Gastrocnemius medialis (tissue), 4 donors: ENCODE measurements at regions not wholly inside any gene's neighbourhood (a gene's known extent, or its start where the extent isn't known, plus 50 kb on each side); places are given as distances from the start of the nearest gene placed in this dataset.

ENCODE experiments used
- ATAC-seq, 2 donors: fragments of 150-250 bp; one replicate each; pipeline ENCODE4 v1.9.1; 2016
- DNase-seq, 2 donors: peaks; one replicate each; pipeline ENCODE4 v3.0.0-alpha.2; 2019
- H3K27ac ChIP-seq, 4 donors: fragments of 200-600 bp; sonication (generic); 1 replicate in 1 of 4; 2 replicates in 3 of 4; pipeline ENCODE4 v1.5.1; 2016 to 2018; ENCODE audit warnings: mild to moderate bottlenecking in 2 of 4, moderate library complexity in 1 of 4
- H3K27me3 ChIP-seq, 3 donors: fragments of 200-600 bp; sonication (generic) in 2 of 3; 1 replicate in 1 of 3; 2 replicates in 2 of 3; pipeline versions ENCODE4 v1.5.1 to v1.6.0; 2016 to 2019; ENCODE audit warnings: mild to moderate bottlenecking in 1 of 3, moderate library complexity in 1 of 3
- H3K36me3 ChIP-seq, 2 donors: fragments of 200-600 bp; sonication (generic) in 1 of 2; one replicate each; pipeline ENCODE4 v1.5.1; 2017 to 2018
- H3K4me1 ChIP-seq, 2 donors: fragments of 200-600 bp; sonication (generic) in 1 of 2; one replicate each; pipeline ENCODE4 v1.5.1; 2016 to 2017; ENCODE audit warnings: mild to moderate bottlenecking in 2 of 2
- H3K4me3 ChIP-seq, 4 donors: fragments of 200-600 bp; sonication (generic) in 3 of 4; 1 replicate in 1 of 4; 2 replicates in 3 of 4; pipeline ENCODE4 v1.5.1; 2016 to 2019; ENCODE audit warnings: mild to moderate bottlenecking in 2 of 4
- H3K9me3 ChIP-seq, 3 donors: fragments of 200-600 bp; sonication (generic) in 2 of 3; 1 replicate in 1 of 3; 2 replicates in 2 of 3; pipeline ENCODE4 v1.5.1; 2016 to 2019
- POLR2A ChIP-seq, 2 donors: fragments of 450-650 bp; IDR thresholded peaks; one replicate each; pipeline ENCODE4 v1.6.1; 2017; ENCODE audit warnings: antibody characterized with exemption in 2 of 2, mild to moderate bottlenecking in 2 of 2, moderate library complexity in 2 of 2
- in situ Hi-C, 4 donors: fragments of 200-750 bp; cut with MboI; loops; one replicate each; pipeline versions ENCODE4 v1.15.0 to v1.8.0; 2017; ENCODE audit warnings: low sequenced_read_pairs in 4 of 4
- intact Hi-C: fragments of 100-400 bp; cut with DNase I; formaldehyde crosslinking; loops from one replicate; pipeline ENCODE4 v1.15.1; 2023; ENCODE audit warnings: low total_unique reads
- TF ChIP-seq, protein P1 (sequence below), 5 experiments: fragments of 450-650 bp in 3 of 5; fragments of 200-600 bp in 2 of 5; sonication (generic) in 2 of 5; IDR thresholded peaks in 4 of 5; conservative IDR thresholded peaks in 1 of 5; 1 replicate in 4 of 5; 2 replicates in 1 of 5; pipeline ENCODE4 v1.5.1; 2016 to 2019; ENCODE audit warnings: antibody characterized with exemption in 5 of 5, mild to moderate bottlenecking in 3 of 5, moderate library complexity in 3 of 5

DNA sequence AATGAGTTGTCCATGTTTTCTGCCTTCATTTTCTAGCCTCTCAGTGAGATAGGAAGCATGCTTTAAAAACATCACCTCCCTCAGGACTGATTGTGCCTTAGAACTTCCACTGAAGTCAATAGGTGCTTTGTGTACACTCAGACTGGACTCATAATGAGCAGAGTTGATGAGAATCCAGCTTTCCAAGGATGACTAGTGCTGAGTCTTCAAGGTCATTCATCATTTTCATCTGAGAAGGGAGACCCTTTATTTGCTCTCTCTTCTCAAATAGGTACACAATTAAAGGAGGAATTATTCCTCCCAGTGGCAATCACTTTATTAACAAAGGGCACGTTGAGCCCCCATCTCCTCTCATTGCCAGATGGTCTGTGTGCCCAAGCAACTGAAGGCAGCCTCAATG, 210.9 kb upstream of the PRKD1 start:
- in situ Hi-C loops, result no loop called here
- ATAC-seq, result no peak
- no peak for TF ChIP-seq POLR2A (IDR thresholded peaks at IDR 0.05)
- TF ChIP-seq, protein P1, sequence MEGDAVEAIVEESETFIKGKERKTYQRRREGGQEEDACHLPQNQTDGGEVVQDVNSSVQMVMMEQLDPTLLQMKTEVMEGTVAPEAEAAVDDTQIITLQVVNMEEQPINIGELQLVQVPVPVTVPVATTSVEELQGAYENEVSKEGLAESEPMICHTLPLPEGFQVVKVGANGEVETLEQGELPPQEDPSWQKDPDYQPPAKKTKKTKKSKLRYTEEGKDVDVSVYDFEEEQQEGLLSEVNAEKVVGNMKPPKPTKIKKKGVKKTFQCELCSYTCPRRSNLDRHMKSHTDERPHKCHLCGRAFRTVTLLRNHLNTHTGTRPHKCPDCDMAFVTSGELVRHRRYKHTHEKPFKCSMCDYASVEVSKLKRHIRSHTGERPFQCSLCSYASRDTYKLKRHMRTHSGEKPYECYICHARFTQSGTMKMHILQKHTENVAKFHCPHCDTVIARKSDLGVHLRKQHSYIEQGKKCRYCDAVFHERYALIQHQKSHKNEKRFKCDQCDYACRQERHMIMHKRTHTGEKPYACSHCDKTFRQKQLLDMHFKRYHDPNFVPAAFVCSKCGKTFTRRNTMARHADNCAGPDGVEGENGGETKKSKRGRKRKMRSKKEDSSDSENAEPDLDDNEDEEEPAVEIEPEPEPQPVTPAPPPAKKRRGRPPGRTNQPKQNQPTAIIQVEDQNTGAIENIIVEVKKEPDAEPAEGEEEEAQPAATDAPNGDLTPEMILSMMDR (IDR thresholded peaks at IDR 0.05 in 4 of 5, conservative IDR thresholded peaks at IDR 0.05 in 1 of 5), result no peak

DNA sequence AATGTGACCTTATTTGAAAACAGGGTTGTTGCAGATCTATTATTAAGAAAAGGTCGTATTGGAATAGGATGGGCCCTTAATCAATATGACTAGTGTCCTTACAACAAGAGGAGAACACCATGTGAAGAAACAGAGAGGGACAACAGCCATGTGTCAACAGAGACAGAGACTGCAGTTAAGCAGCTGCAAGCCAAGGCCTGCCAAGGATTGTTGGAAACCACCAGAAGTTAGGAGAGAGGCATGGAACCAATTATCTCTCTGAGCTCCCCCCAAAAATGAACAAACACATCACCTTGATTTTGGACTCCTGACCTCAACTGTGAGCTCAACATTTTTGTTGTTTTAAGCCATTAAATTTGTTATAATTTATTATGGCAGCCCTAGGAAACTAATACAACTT, 214.6 kb upstream of the PRKD1 start:
- DNase-seq, result peak in 1 of 2 donors; percentile 27
- in situ Hi-C loops, result no loop called here
- ATAC-seq, result peak in 1 of 2 donors; percentile 33
- Histone ChIP-seq H3K4me3 (no peak overlapping the region), H3K36me3 (no peaks in the 10 kb centered on the region), H3K27me3 (no peaks in the 10 kb centered on the region), H3K27ac (no peak overlapping the region), H3K9me3 (peaks cover 0 to 4% (median 0%) of the 10 kb centered on the region in 3 donors), H3K4me1 (no peaks in the 10 kb centered on the region)
- TF ChIP-seq, protein P1 (IDR thresholded peaks at IDR 0.05 in 4 of 5, conservative IDR thresholded peaks at IDR 0.05 in 1 of 5), result no peak
- TF ChIP-seq POLR2A (IDR thresholded peaks at IDR 0.05), result no peak
- intact Hi-C loops, result no loop called here

More for the DNA sequence above, 210.9 kb upstream of the PRKD1 start:
- DNase-seq, result no peak
- no peak overlapping the region for H3K27ac ChIP-seq
- H3K9me3 ChIP-seq, result no peaks in the 10 kb centered on the region
- intact Hi-C loops, result no loop called here
- no peaks in the 10 kb centered on the region for H3K4me1 ChIP-seq
- no peaks in the 10 kb centered on the region for H3K27me3 ChIP-seq
- no peaks in the 10 kb centered on the region for H3K36me3 ChIP-seq
- no peak overlapping the region for H3K4me3 ChIP-seq

DNA sequence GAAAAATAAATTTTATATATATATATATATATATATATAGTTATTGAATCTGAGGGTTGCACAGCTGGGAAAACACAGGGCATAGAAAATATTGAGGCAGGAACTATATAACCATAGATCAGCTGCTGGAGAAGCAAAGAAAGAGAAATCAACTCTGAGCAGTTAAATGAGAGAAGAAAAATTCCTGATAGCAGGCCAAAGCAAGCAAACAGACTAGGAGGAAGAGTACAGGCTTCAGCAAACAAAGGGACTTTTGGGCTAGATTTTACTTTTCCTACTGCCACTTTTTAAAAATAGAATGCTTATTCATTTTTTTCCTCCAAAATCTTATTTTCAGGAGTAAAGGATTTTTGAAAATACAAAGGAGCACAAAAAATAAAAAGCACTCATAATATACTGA, 216.0 kb upstream of the PRKD1 start:
- Histone ChIP-seq H3K4me3 (no peak overlapping the region), H3K36me3 (no peaks in the 10 kb centered on the region), H3K27ac (no peak overlapping the region), H3K9me3 (peaks cover 0 to 4% (median 0%) of the 10 kb centered on the region in 3 donors), H3K4me1 (no peaks in the 10 kb centered on the region), H3K27me3 (no peaks in the 10 kb centered on the region)
- ATAC-seq, result no peak
- DNase-seq, result no peak
- in situ Hi-C loops, result no loop called here
- intact Hi-C loops, result no loop called here
- no peak for TF ChIP-seq POLR2A (IDR thresholded peaks at IDR 0.05)
- TF ChIP-seq, protein P1 (IDR thresholded peaks at IDR 0.05 in 4 of 5, conservative IDR thresholded peaks at IDR 0.05 in 1 of 5), result no peak

DNA sequence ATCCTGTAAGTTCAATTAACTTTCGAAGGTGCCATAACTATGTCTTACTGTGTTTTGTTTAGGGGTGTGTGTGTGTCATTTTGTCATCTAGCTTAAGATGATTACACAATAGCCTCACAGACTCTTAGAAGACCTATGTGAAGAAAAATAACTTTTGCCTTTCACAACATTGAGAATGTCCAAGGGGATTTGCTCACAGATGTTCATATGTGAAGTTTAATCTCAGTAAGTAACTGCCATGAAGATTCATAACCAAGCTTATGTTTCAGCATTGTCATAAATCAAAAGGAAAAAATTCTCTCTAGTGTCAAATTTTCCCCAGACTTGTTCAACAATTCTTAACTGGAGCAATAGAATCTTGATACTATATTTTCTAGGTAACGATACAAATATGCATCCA, 226.1 kb upstream of the PRKD1 start:
- no peak for DNase-seq
- H3K36me3 ChIP-seq, result no peaks in the 10 kb centered on the region
- intact Hi-C loops (no loop called here), in situ Hi-C loops (no loop called here)
- H3K27me3 ChIP-seq, result no peaks in the 10 kb centered on the region
- no peak overlapping the region for H3K4me3 ChIP-seq
- no peak for TF ChIP-seq POLR2A (IDR thresholded peaks at IDR 0.05)
- TF ChIP-seq, protein P1 (IDR thresholded peaks at IDR 0.05 in 4 of 5, conservative IDR thresholded peaks at IDR 0.05 in 1 of 5), result no peak
- no peak overlapping the region for H3K27ac ChIP-seq
- no peaks in the 10 kb centered on the region for H3K4me1 ChIP-seq
- no peaks in the 10 kb centered on the region for H3K9me3 ChIP-seq
- ATAC-seq, result no peak

DNA sequence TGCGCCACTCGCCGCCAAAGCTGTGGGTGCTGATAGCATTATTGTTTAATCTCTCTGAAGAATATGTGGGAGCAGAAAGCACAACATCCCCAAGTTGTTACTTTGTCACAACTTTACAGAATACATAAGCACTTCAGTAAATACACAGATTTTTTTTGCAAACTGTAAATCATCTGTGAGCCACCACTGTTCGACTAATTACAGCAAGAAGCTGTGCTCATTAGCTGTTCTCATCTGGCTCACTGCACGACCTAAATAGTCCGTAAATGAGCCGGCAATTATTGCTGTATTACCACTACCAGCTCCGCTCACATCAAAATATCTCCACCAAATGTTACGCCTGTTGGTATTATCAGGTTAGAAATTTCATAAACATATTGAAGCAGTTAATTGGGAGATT, 228.9 kb upstream of the PRKD1 start:
- TF ChIP-seq, protein P1 (IDR thresholded peaks at IDR 0.05 in 4 of 5, conservative IDR thresholded peaks at IDR 0.05 in 1 of 5), result no peak
- TF ChIP-seq POLR2A (IDR thresholded peaks at IDR 0.05), result no peak
- ATAC-seq, result no peak
- no peak for DNase-seq

More for the DNA sequence above, 228.9 kb upstream of the PRKD1 start:
- Histone ChIP-seq H3K36me3 (no peaks in the 10 kb centered on the region), H3K27ac (no peak overlapping the region), H3K4me3 (no peak overlapping the region), H3K27me3 (no peaks in the 10 kb centered on the region), H3K4me1 (no peaks in the 10 kb centered on the region), H3K9me3 (no peaks in the 10 kb centered on the region)
- intact Hi-C loops, result no loop called here
- in situ Hi-C loops, result no loop called here
